C4-2B (cell line): ENCODE measurements at regions not wholly inside any gene's neighbourhood (a gene's known extent, or its start where the extent isn't known, plus 50 kb on each side); places are given as distances from the start of the nearest gene placed in this dataset.

ENCODE experiments used
- H3K27ac ChIP-seq: fragments of 450-650 bp; 2 replicates; pipeline ENCODE4 v1.5.1; 2017
- ZFX ChIP-seq: fragments of 450-650 bp; IDR thresholded peaks from 2 replicates; pipeline ENCODE4 v1.6.1; 2017
- TF ChIP-seq, protein P1 (sequence below): fragments of 450-650 bp; conservative IDR thresholded peaks from 2 replicates; pipeline ENCODE4 v1.5.1; 2017; ENCODE audit warnings: mild to moderate bottlenecking

DNA sequence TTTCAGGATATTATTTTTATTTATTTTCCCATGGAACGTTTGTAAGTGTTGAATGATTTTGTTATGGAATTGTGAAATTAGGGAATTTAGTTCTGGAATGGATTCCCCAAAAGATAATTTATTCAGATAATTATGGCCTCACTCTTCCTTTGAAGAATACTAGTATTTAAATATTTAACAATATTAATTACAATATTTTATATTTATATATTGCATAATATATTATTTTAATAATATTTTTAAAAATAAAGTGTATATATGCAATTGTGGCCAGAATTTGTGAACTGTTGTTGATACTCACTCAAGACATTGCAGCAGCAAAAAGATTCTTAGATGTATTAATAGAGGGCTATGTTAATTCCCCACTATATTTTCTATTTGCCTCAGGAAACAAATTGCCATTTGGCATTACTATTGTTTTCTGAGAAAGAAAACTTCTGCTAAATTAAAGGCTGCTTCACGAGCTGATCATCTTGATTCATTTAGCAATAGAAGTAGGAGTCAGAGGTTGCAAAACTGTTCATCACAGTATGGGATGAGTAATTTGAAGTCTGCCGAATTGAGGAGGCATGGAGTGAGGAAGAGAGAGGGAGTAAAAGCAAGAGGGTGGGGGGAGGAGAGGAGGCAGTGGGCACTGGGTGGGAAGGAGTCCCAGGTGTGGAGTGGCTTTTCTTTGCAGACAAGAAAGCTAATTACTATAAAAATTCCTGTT, 729.2 kb downstream of the DHX35 start:
- no peak overlapping the region for H3K27ac ChIP-seq
- TF ChIP-seq ZFX, result no peak
- TF ChIP-seq, protein P1, sequence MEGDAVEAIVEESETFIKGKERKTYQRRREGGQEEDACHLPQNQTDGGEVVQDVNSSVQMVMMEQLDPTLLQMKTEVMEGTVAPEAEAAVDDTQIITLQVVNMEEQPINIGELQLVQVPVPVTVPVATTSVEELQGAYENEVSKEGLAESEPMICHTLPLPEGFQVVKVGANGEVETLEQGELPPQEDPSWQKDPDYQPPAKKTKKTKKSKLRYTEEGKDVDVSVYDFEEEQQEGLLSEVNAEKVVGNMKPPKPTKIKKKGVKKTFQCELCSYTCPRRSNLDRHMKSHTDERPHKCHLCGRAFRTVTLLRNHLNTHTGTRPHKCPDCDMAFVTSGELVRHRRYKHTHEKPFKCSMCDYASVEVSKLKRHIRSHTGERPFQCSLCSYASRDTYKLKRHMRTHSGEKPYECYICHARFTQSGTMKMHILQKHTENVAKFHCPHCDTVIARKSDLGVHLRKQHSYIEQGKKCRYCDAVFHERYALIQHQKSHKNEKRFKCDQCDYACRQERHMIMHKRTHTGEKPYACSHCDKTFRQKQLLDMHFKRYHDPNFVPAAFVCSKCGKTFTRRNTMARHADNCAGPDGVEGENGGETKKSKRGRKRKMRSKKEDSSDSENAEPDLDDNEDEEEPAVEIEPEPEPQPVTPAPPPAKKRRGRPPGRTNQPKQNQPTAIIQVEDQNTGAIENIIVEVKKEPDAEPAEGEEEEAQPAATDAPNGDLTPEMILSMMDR, result no peak

DNA sequence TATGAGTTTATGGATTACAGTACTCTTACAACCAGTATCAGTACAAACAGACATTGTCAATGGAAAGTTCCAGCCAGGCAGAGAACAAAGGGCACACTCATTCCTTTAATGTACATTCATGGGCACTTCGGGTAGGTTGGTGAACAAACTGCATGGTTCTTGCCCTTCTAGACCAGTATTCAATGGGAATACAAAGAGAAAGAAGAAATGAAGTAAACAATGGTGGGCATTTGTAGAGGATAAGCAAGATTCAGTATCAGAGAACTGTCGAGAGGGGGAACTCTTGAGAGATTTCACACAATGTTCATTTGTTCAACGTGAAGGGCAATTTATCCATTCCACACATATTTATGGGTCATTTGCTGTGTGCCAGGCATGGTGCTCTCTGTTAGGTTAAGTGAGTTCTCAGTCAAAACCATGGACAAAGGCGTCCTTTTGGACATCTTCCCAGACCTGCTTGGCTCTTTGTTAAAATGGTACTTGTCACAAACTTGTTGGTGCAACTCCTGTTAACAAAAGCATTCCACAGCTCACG, 714.8 kb downstream of the DHX35 start:
- H3K27ac ChIP-seq, result no peak overlapping the region
- no peak for TF ChIP-seq ZFX
- TF ChIP-seq, protein P1, result no peak

DNA sequence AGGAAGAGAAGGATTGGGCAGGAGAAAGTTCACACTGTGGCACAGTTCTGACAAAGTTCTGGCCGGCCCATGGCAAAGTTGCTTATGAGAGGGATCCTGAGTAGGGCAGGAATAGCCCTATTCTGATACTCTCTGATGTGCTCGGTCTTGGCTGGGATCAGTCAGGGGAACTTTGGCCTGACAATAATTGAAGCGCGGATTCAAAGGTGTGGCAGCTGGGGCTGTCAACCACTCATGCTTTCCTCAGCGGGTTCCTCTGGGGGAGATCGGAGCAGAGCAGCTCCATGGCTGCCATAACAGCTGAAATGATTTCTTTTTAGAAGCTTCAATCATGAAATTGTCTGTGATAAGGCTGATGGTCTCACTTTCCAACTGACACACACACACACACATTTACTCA, 714.1 kb downstream of the DHX35 start:
- TF ChIP-seq, protein P1, result no peak
- no peak for TF ChIP-seq ZFX
- H3K27ac ChIP-seq, result no peak overlapping the region

DNA sequence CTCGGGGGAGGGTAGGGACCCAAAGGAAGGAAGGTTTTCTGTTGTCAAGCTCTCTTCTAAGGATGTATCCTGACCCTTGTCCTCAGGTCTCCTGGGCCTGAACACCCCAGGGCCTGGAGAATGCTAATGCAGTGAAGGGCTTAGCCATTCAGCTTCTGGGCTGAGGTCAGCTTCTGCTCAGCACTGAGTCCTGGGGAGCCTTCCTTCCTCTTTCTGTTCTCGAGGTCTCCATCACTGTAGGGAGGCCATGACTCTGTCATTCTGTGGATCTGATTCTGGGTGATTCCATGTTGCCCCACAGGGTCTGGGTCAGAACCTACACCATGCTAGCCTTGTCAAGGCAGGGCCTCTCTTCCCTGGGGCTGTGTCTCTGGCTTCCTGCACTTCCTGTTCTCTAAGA, 712.7 kb downstream of the DHX35 start:
- H3K27ac ChIP-seq, result no peak overlapping the region
- no peak for TF ChIP-seq ZFX

DNA sequence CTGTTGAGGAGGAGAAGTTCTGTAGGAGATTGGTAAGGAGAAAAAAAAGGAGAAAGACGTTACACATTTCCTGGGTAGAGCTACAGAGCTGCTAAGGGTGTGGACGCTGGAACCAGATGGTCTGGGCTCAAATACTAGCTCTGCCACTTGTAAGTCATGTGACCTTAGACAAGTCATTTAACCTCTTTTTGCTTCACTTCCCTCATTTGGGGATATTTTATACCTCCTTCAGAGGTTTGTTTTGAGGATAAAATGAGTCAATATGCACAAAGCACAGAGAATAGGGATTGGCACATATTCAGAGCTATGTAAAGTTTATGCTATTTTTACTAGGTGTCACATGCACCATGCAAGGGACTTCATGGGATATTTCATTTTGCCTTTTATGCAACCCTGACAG, 708.8 kb downstream of the DHX35 start:
- H3K27ac ChIP-seq, result no peak overlapping the region
- TF ChIP-seq, protein P1, result no peak
- no peak for TF ChIP-seq ZFX

DNA sequence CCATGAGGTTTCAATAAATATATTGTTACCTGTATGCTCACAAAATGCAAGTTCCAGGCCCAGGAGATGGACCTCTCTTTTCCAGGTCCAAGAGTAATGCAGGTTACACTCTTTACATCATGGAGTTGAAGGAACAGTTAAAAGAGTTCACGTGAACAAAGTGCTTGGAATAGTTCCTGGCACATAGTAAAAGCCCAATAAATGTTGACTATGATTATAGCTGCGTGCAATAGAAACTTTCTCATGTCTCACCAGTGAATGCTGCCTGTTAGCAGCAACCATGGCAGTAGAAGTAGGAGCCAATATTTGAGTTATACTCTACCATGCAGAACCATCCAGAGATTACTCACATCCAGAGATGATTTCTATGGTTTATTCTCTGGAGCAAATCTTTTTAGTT, 707.5 kb downstream of the DHX35 start:
- no peak overlapping the region for H3K27ac ChIP-seq
- TF ChIP-seq, protein P1, result no peak
- no peak for TF ChIP-seq ZFX

DNA sequence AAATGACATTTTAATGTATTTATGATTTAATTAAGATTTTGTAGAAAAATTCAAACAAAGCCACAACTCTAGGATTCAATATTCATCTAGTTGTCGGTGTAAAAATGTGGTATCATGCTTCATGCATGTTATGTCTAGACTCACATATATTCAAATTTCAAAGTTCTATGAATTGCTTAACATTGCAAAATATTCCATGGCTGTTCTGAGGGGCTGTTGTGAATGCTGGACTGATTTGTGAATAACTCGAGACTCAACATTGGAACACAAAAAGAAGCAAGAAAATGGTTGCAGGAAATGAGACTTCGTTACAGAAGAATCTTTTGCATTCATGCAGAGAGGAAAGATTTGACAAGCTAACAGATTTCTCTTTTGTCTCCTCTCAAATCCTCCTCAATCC, 705.9 kb downstream of the DHX35 start:
- TF ChIP-seq, protein P1, result no peak
- no peak overlapping the region for H3K27ac ChIP-seq

DNA sequence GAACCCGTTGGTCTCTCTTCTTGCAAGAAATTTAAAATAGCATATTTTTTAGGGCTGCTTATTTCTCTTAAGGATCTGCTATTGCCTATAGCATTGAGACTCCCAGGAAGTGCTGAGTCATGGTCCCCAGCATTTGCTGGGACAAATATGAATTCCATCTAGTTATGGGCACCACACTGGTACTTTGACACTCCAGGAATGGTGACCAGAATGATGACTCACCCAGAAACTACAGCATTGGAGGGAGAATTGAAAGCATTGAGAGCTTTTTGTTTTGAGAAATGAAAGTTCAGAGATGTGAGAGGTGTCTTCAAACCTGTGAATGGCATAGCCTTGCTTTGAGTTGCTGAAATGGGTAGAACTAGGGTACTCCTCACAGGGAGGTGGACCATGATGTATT, 699.7 kb downstream of the DHX35 start:
- no peak overlapping the region for H3K27ac ChIP-seq
- TF ChIP-seq, protein P1, result no peak
- no peak for TF ChIP-seq ZFX
